ENCODE measurements at regions not wholly inside any gene's neighbourhood (a gene's known extent, or its start where the extent isn't known, plus 50 kb on each side); places are given as distances from the start of the nearest gene placed in this dataset.

DNA sequence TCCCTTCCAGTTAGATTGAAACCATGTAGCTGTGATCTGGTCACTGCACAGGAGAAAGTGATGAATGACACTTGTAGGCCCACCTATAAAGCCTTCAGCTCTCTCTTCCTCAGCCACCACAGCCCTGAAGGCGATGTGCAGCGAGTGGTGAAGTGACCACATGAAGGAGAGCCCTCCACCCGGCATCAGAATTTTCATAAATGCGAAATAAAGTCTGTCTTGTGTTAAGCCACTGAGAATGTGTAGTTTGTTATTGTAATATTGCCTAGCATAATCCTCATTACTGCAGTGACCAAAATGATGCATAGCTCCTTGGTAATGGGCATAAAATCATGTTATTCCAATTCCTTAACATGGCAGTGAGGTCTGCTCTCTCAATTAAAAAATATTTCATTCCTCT lies 122.1 kb upstream of the LYPLAL1 start (continued):
- TF ChIP-seq, protein P1, sequence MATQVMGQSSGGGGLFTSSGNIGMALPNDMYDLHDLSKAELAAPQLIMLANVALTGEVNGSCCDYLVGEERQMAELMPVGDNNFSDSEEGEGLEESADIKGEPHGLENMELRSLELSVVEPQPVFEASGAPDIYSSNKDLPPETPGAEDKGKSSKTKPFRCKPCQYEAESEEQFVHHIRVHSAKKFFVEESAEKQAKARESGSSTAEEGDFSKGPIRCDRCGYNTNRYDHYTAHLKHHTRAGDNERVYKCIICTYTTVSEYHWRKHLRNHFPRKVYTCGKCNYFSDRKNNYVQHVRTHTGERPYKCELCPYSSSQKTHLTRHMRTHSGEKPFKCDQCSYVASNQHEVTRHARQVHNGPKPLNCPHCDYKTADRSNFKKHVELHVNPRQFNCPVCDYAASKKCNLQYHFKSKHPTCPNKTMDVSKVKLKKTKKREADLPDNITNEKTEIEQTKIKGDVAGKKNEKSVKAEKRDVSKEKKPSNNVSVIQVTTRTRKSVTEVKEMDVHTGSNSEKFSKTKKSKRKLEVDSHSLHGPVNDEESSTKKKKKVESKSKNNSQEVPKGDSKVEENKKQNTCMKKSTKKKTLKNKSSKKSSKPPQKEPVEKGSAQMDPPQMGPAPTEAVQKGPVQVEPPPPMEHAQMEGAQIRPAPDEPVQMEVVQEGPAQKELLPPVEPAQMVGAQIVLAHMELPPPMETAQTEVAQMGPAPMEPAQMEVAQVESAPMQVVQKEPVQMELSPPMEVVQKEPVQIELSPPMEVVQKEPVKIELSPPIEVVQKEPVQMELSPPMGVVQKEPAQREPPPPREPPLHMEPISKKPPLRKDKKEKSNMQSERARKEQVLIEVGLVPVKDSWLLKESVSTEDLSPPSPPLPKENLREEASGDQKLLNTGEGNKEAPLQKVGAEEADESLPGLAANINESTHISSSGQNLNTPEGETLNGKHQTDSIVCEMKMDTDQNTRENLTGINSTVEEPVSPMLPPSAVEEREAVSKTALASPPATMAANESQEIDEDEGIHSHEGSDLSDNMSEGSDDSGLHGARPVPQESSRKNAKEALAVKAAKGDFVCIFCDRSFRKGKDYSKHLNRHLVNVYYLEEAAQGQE (IDR thresholded peaks at IDR 0.05; ENCODE audit: low read depth, low read length), result no peak
- TF ChIP-seq, protein P2, sequence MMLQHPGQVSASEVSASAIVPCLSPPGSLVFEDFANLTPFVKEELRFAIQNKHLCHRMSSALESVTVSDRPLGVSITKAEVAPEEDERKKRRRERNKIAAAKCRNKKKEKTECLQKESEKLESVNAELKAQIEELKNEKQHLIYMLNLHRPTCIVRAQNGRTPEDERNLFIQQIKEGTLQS (IDR thresholded peaks at IDR 0.05; ENCODE audit: borderline replicate concordance, extremely low read depth, low read depth, low read length), result no peak
- TF ChIP-seq RELA (IDR thresholded peaks at IDR 0.05; ENCODE audit: borderline replicate concordance, partially characterized antibody), result no peak

DNA sequence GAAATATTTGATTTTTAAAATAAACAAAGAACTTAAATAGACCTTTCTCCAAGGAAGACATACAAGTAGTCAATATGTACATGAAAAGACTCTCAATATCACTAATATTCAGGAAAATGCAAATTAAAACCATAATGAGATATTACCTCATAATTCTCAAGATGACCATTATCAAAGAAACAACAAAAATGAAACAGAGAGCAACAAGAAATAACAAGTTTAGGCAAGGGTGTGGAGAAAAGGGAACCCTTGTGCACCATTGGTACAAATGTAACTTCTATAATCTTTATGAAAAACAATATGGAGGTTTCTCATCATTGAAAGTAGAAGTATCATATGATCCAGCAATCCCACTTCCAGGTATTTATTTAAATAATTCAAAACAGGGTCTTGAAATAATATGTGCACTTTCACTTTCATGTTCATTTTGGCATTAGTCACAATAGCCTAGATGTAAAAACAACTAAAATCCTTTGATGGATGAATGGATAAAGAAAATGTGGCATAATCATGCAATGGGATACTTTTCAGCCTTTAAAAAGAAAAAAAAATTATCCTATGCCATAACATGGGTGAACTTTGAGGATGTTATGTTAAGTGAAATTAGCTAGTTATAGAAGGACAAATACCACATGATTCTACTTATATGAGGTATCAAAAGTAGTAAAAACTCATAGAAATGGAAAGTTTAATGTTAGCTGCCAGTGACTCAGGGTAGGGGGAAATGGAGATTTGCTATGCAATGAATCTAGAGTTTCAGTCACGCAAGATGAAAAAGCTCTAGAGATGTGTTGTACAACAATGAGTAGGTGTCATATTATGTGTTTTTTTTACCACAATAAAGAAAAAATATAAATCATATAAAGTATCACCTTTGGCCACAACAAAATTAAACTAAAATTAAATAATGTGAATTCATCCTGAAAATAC lies 114.5 kb upstream of the LYPLAL1 start:
- WGBS (ENCODE audit: insufficient coverage, insufficient replicate concordance, low lambda C conversion rate, missing lambda C conversion rate), result 92% methylated on average over 1 of the region's 1 CpG
- DNase-seq (ENCODE audit: low read depth, low spot score) (no peak), FAIRE-seq (no peak), ATAC-seq (peak; percentile 75)
- POLR2A ChIA-PET, result no interaction called here
- H3K4me2 ChIP-seq (ENCODE audit: control insufficient read depth, insufficient read depth), result 0 out of 2 replicates have a peak overlapping the region, but pooled peaks have one; percentile 9
- SMC1A ChIA-PET (ENCODE audit: uncharacterized antibody, unreplicated experiment), result no interaction called here
- H3K79me2 ChIP-seq (ENCODE audit: control insufficient read depth, insufficient read depth, low read length), result no peaks in the 10 kb centered on the region
- no peak overlapping the region for H3K27ac ChIP-seq (ENCODE audit: control insufficient read depth, insufficient read depth)
- H3K27me3 ChIP-seq (replicated peaks in 1 of 2; ENCODE audit: control insufficient read depth in 2 of 2, insufficient read depth in 2 of 2, low read length in 1 of 2), result no peaks in the 10 kb centered on the region
- no TSS peak for BruUV-seq (replicated peaks)
- CTCF ChIA-PET, result no interaction called here
- no peaks in the 10 kb centered on the region for H4K20me1 ChIP-seq (ENCODE audit: control insufficient read depth, insufficient read depth)
- in situ Hi-C loops (cut with MboI) (no loop called here), intact Hi-C loops (cut with micrococcal nuclease; ENCODE audit: unreplicated experiment) (no loop called here)
- no peaks in the 10 kb centered on the region for H3K36me3 ChIP-seq (ENCODE audit: control insufficient read depth in 2 of 2, insufficient read depth in 2 of 2, low read length in 1 of 2)
- H2AFZ ChIP-seq (ENCODE audit: control insufficient read depth, low read depth, low read length), result no peak overlapping the region
- H3K4me1 ChIP-seq (ENCODE audit: control insufficient read depth, insufficient read depth, low read length), result no peaks in the 10 kb centered on the region
- no peak overlapping the region for H3K9ac ChIP-seq (ENCODE audit: control insufficient read depth, insufficient read depth, low read length)
- H3K4me3 ChIP-seq, result no peak overlapping the region
- RAD21 ChIA-PET (ENCODE audit: unreplicated experiment), result no interaction called here
- H3K9me3 ChIP-seq (replicated peaks; ENCODE audit: control insufficient read depth, insufficient read depth, low read length), result no peaks in the 10 kb centered on the region
- TF ChIP-seq RUNX3 (IDR thresholded peaks at IDR 0.05; ENCODE audit: low read length) (peak; percentile 32; the same call in 1 of the 2 replicates), NFIC (IDR thresholded peaks at IDR 0.05; ENCODE audit: low read depth, low read length) (peak; percentile 40; the same call in 1 of the 2 replicates), CHD4 (IDR thresholded peaks at IDR 0.05) (no peak), PAX5 (IDR thresholded peaks at IDR 0.05; ENCODE audit: borderline replicate concordance, low read depth, low read length) (no peak), KAT2A (conservative IDR thresholded peaks at IDR 0.05; ENCODE audit: control insufficient read depth, low read depth, low read length) (no peak)
- TF ChIP-seq, protein P3, sequence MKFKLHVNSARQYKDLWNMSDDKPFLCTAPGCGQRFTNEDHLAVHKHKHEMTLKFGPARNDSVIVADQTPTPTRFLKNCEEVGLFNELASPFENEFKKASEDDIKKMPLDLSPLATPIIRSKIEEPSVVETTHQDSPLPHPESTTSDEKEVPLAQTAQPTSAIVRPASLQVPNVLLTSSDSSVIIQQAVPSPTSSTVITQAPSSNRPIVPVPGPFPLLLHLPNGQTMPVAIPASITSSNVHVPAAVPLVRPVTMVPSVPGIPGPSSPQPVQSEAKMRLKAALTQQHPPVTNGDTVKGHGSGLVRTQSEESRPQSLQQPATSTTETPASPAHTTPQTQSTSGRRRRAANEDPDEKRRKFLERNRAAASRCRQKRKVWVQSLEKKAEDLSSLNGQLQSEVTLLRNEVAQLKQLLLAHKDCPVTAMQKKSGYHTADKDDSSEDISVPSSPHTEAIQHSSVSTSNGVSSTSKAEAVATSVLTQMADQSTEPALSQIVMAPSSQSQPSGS (IDR thresholded peaks at IDR 0.05; ENCODE audit: low read length), result peak; percentile 20; the same call in 1 of the 2 replicates
- TF ChIP-seq, protein P4, sequence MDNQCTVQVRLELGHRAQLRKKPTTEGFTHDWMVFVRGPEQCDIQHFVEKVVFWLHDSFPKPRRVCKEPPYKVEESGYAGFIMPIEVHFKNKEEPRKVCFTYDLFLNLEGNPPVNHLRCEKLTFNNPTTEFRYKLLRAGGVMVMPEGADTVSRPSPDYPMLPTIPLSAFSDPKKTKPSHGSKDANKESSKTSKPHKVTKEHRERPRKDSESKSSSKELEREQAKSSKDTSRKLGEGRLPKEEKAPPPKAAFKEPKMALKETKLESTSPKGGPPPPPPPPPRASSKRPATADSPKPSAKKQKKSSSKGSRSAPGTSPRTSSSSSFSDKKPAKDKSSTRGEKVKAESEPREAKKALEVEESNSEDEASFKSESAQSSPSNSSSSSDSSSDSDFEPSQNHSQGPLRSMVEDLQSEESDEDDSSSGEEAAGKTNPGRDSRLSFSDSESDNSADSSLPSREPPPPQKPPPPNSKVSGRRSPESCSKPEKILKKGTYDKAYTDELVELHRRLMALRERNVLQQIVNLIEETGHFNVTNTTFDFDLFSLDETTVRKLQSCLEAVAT (IDR thresholded peaks at IDR 0.05), result no peak
- TF ChIP-seq, protein P5, sequence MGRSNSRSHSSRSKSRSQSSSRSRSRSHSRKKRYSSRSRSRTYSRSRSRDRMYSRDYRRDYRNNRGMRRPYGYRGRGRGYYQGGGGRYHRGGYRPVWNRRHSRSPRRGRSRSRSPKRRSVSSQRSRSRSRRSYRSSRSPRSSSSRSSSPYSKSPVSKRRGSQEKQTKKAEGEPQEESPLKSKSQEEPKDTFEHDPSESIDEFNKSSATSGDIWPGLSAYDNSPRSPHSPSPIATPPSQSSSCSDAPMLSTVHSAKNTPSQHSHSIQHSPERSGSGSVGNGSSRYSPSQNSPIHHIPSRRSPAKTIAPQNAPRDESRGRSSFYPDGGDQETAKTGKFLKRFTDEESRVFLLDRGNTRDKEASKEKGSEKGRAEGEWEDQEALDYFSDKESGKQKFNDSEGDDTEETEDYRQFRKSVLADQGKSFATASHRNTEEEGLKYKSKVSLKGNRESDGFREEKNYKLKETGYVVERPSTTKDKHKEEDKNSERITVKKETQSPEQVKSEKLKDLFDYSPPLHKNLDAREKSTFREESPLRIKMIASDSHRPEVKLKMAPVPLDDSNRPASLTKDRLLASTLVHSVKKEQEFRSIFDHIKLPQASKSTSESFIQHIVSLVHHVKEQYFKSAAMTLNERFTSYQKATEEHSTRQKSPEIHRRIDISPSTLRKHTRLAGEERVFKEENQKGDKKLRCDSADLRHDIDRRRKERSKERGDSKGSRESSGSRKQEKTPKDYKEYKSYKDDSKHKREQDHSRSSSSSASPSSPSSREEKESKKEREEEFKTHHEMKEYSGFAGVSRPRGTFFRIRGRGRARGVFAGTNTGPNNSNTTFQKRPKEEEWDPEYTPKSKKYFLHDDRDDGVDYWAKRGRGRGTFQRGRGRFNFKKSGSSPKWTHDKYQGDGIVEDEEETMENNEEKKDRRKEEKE (IDR thresholded peaks at IDR 0.05), result no peak

Data from GM12878 (cell line).